HG03045 (cell line): ENCODE measurements at regions not wholly inside any gene's neighbourhood (a gene's known extent, or its start where the extent isn't known, plus 50 kb on each side); places are given as distances from the start of the nearest gene placed in this dataset.

Source experiments
- ATAC-seq: cut with Tn5 transposase; IDR thresholded peaks from one replicate; pipeline ENCODE4 v1.9.1; 2021; ENCODE audit warnings: mild to moderate bottlenecking, moderate library complexity; ENCODE audit not compliant: unreplicated experiment

DNA sequence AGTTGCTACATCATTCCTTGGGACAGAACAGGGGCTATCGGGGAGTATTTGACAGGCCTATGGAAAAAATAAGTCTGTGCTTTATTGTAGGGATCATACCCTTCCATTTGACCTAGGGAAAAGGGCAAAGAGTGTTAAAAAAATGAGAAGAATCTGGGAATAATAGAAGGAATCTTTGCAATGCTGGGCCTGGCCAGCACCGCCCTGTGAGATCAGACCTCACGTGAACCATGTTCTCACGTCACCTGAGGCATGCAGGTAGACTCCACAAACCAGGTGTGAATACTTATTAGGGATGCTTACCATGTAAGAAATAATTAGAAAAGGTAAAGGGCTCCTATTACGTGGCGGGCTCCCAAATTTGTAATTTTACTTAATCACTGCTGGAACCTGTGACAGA is 177.5 kb upstream of the GATA6 start:
- no peak for ATAC-seq

DNA sequence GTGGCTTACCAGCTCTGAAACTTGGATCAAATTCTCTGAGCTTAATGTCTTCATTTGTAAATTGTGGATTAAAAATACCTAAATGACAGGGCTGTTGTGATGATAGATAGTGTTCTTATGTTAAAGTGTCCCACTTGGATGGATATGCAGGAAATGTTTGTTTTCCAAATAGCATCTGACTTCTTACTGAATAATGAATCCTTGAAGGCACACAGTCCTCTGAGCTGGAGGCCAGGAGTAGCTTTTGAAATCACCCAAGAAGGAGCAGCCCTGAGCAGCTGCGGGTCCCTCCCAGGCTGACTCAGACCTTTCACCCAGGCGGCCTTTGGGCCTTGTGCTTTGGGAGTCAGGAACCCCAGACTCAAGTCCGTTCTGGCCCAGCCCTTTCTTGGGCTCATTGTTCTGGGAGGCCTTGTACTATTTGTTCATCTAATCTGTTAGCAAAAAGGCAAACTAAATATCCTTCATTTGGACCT is 173.0 kb upstream of the GATA6 start:
- ATAC-seq = no peak

DNA sequence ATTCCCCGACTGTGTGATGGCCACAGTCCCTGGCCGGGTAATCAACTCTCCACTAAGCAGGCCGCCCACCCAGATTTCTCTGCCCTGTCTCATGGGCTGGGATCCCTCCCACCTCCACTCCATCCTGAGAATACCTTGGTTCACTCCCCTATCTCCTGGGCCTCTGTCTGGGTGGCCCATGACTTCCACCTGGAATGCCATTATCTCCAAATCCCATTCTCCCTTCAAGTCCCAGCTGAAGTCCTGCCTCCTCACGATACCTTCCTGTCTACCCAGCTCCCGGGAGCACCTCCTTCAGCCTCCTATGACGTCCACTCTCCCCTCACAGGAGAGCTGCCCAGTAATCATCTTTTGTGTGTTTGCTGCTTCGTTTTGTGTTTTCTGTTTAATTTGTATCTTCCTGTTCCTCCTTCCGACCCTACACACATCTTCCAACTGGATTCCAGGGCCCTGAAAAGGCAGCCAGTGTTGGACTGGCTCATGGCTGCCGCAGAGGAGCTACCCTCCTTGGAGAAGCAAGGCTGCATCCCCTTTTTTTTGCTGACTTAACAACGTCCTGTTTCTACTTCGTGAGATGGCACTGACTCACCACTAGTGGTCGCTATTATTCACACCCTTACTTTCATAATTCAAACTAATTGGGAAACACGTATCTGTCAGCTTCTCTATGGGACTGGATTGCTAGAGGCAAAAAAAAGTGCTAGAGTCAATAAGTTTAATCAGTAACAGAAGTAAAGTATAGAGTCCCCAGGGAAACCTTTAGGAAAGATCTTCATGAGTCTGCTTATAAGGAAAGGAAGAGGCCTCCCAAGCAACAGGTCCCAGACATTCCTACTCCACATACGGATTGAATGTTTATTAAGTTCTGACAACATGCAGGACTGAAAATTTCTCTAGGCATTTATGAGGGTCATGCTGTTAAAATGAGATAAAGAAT is 171.9 kb upstream of the GATA6 start:
- no peak for ATAC-seq

DNA sequence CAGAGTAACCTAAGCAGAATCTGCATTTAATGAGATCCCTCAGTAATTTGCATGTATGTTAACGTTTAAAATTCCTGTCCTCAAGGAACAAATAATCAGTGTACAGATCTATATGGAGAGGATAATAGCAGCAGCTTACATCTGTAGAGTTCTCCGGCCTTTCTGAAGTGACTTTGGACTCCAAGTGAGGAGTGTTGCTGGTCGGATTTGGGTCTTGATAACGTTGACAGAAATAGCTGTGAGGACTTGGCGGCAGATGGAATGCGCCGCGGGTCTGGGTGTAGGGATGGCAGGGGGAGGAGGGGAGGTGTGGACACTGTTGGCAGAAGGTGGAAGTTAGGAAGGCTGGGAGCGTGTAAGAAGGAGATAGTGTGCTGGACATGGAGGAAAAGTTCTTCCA is 170.9 kb upstream of the GATA6 start:
- no peak for ATAC-seq

DNA sequence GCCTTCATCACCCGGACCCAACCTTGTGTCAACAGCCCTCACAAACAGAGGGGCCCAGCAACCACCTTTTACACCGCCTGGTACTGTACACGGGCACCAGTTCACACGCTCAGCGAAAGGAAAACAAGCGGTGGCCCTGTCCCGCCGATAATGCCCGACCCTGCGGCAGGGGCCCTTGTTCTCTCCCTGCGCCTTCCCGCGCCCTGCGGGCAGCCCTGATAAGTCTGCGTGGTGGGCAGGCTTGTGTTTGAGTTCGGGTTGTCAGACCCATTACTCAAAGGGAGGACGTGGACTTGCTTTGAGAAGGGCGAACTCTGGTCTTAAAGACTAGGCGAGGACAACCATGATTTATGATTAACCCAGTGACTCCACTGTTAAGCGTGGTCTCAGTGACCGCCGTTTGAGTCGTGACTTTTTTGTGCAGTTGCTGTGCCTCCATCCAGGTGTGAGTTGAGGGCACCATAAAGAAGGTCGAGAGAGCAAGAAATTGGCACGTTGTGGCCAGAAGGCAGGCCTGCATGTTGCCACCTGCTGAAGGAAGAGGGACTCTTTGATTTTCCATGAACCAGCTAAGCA is 167.4 kb upstream of the GATA6 start:
- ATAC-seq = no peak

DNA sequence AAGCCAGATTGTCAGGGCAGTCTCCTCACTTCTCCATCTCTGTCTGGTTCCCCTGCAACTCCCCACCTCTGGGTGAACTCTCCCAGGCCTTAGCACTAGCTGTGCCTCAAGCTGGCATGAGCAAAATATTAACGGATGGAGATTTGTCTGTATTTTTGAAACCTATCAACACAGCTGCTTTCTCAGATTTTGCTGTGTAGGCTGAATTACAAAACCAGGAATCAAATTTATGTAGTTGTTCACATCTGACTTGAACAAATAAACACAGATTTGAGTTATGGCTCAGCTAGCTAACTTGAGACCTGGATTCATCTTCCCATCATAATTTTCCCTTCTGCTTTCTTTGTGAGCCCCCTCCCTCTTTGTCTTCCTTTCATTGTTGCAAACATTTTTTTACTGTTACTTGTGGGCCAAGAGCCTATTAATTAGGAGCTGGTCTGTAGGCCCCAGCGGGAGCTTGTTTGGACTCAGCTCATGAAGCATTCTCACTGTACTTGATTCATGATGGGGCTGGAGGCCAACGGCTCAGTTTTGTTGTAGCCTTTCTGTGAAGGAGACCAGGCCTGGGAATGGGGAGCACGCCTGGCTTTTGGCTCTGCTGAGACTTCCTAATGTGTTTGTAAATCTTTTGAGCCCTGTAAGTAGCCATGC is 164.1 kb upstream of the GATA6 start:
- no peak for ATAC-seq

DNA sequence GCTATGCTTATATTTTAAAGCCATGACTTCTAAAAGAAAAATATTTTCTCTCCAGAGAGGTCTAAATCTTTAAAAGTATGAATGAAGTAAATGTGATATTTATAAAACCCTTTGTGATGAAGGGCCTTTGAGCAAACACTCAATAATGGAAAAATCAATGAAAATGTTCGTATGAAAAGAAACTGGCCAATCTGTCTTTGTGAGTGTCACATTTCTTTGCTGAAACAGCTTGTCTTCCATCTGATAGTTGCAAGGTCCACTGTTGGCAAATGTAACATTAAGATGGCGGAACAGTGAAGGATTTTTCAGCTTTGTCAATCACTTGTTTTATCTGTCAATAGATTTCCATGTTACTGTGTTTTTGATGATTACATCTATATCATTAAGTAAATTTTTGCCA is 162.9 kb upstream of the GATA6 start:
- ATAC-seq = no peak

DNA sequence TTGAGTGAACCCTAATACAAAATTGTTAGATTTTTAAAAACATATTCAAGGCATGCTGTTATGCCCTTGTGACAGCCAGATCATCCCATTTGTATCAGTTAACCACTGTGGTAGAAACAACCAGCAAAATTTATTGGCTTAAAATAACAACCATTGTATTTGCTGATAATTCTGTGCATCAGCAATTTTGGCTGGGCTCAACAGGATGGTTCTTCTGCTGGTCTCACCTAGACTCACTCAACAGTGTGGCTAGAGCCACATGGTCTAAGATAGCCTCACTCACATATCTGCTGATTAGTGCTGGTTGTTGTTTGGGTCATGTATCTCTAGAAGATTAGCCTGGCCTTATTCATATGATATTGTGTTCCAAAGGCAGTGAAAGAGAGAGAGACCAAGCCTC is 160.1 kb upstream of the GATA6 start:
- no peak for ATAC-seq

DNA sequence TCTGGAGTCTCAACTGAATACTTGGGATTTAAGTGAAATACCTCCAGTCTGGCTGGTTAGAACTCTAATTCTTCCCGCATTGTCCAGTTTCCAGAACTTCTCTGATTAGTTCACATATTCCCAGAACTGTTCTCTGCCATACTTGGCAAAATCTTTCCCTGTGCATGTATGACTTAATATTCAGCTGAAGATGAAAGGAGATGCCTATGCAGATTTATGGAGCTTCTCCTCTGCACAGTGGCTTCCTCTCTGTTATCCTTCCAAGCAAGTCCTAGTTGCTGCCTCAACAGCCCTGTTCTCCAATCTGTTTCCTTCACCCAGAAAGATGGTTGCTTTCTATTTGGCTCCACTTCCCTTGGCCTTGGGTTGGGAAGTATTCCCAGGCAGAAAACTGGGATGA is 155.4 kb upstream of the GATA6 start:
- ATAC-seq = no peak

DNA sequence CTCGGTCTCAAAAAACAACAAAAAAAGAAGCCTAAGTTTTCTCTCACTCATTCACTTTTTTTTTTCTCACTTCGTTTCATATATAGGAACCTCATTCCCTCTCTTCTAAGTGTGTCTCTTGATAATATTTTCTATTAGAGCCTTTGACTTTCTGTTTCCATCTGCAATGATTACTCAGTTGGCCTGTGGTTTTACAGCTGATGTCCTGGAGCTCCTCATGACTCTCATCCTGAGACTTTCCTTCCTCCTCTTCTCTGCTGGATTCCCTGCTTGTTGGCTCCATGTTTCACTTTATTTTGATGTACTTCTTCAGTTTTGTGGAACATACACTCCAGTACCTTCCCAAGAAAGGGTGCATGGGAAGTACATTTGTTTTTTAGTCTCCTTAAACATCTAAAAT is 154.2 kb upstream of the GATA6 start:
- no peak for ATAC-seq

DNA sequence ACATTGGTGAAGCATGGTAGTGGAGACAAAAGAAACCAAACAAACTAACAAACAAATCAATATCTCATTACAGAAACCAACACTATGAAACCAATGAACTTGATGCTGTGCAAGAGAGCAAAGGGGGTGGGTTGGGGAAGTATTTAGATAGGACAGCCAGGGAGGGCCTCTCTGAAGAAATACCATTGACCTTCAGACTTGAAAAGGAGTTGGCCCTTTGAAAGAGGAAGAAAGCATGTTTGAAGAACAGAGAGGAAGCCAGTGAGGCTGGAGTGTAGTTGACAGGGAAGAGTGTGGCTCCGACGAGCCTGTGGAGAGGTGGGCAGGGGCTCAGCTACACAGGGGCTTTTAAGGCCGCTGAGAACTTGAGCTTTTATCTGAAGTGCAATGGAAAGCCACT is 151.0 kb upstream of the GATA6 start:
- no peak for ATAC-seq

DNA sequence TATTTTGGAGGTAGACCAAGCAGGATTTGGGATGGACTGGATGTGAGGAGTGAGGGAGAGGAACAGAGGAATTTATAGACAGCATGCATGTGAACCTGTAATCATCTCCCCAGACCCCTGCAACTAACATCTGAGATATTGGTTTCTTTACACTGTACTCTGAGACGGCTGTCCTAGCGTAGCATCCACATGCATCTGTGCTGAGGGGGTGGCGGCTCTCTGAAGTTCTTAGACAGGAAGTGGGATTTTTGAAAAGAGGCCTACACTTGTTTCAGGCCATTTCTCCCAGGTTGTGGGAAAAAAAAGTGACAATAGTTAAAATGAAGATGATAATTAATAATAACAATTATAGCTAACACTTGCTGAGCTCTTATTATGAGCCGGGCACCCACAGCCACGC is 150.2 kb upstream of the GATA6 start:
- ATAC-seq = no peak

DNA sequence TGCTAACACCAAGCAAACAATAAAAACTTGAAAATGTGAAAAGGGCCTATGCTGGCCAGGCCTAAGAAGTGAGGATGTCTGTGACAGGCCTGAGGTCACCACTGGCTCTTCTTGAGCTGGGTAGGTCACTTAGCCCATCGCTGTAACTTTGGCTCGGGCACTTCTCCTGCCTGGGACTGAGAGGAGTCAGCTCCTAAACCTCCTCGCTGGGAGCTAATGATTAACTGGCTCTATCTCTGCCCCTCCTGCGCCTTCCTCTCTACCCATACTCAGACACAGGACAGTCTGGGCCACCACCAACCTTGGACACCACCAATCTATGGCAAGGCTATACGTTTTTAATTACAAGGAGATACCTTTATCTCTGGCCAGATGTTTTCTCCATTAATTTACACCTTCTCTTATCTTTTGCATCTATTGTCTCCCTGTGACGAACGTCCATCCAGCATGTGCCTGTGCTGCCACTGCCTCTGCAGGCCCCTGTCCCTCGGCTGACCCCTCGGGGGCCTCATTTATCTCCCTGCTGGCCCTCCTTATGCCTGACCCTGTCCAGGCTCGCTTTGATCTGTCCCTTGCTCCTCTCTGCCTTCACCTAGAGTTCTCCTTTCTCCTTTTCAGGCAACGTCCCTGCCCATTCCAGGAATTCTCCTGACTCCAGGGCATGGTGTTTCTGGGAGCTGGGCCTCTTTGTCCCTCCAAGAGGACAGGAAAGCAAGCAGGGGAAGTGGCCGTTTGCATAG is 149.1 kb upstream of the GATA6 start:
- no peak for ATAC-seq

DNA sequence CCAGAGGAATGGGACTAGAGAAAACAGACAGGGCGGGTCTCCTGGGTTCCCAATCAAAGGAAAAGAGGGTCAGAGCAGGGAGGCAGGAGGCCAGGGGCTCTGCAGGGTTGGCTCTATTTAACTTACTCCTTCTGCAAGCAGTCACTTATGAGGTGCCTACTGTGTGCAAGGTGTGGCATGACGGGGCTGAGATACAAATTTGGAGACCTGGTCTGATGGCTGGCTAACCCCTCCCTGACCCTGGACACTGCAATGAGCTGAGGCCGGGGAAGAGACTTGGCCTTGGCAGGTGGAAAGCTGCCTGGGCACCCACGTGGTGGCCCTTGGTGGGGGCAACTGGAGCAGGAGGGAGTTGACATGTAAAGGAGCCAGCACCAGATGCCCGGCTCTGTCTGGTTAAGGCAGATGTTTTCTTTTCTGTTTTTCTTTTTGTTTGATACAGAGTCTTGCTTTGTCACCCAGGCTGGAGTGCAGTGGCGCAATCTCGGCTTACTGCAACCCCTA is 148.5 kb upstream of the GATA6 start:
- no peak for ATAC-seq

DNA sequence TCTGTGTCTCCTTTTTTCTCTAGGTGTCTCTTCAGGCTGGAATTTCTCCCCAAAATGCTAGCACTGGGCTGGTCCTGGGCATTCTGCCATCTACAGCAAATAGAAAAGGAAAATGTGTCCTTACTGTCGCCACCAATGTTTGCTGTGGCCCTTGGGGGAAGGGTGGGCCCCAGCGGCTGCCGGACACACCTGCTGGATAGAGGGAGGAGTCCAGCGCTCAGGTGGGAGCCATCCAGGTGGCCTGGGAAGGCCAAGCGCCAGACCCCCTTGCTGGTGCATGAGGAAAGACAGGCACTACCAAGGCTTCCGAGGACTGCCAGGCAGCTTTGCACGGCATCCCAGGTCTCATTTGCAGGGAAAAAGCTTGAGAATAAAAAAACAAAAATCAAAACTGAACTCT is 147.7 kb upstream of the GATA6 start:
- no peak for ATAC-seq

DNA sequence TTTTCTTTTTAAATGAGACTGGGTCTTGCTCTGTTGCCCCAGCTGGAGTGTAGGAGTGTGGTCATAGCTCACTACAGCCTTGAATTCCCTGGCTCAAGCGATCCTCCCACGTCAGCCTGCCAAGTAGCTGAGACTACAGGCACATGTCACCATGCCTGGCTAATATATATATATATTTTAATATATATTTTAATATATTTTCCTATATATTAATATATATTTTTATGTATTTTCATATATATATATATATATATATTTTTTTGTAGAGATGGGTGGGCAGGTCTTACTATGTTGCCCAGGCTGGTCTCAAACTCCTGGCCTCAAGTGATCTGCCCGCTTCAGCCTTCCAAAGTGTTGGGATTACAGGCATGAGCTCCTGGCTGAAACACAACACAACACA is 144.5 kb upstream of the GATA6 start:
- no peak for ATAC-seq

DNA sequence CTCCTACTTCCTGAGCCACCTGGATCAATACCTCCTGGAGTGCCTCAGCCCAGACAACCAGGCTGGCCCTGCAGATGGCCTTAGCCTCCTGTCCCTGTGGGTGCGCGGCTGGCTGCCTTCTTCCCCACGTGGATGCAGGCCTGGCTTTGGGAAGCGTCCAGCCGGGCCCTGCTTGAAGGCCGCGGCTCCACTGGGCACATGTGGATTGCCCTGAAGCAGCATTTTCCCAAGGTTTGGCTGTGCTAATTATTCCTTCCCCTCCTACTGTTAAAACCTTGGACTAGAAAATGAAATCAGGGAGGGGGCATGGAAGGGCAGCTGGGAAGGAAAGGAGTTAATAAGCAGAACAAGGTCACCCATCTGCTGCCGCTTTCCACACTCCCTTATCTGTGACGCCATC is 143.0 kb upstream of the GATA6 start:
- no peak for ATAC-seq

DNA sequence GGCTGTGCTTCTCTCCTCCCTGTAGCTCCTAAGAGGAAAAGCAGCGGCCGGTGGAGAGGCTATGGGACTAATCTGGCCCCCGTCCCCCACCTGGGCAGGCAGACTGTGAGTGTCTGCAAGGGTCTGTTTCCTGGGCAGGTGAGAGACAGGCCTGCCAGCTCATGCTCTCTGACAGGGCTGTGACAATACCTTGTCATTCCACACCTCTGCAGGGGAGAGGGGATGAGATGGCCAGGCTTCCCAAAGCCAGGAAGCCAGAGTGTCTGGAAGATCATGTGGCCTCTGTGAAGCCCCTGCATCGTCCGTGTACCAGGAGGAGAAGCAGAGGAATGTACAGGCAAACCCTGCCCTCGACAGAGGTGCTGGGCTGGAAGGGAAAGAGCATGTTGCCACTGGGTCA is 142.5 kb upstream of the GATA6 start:
- no peak for ATAC-seq

DNA sequence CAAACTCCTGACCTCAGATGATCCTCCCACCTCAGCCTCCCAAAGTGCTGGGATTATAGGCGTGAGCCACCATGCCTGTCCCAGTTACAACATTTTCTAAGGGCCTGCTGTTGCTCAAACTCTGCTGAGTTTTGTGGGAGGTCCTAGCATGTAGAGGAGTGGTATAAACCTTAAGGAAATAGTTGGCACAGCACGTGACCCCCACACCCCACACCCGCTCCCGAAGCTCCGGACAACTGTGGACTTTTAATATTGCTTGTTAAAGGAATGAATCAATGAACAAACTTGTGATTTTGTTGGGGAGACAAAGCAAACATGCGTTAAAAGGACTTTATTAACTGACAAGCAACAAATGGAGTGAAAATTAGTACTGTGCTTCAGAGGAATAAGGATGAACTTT is 137.8 kb upstream of the GATA6 start:
- no peak for ATAC-seq

DNA sequence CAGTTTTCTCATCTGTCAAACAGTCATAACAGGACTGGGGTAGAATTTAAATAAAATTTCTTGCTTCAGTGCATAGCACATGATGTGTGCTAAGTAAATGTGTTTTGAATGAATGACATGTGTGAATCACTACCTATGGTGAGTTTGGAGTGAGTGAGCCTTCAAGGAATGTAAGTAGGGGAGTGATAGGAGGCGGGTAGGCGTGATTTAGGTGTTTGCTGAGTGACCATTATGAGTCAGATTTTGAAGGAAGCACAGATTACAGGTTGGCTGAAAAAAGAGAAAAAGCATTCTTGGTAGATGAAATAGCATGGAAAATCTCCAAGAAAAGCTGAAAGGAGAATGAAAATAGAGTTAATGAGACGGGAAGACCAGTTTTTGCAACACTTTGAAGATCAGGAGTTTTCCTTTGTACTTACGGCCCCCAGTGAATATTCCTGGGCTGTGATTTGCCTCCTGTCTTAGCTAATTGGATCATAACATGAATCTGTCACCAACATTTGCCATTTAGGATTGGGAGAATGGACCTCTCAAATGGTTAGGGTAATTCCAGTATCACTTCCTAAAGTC is 136.9 kb upstream of the GATA6 start:
- ATAC-seq = no peak

DNA sequence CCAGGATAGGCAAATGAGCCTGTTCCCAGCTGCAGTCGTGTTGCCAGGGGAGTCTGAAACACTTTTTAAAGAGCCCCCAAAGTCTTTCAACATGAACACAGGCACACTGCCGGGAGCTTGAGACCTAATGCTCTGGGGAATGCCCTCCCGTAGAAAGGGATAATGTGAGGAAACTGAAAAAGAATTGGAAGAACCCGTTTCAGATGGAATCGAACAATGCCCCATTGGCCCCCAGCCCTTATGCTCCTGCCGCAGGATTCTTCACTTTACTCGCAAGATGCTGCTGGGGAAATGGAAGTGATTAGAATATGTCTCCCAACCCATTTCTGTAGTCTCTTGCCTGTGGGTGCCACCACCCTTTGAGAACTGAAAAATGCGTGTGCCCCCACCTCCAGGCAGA is 136.3 kb upstream of the GATA6 start:
- no peak for ATAC-seq
